Esophagus squamous epithelium (tissue), 5 donors: ENCODE measurements at regions not wholly inside any gene's neighbourhood (a gene's known extent, or its start where the extent isn't known, plus 50 kb on each side); places are given as distances from the start of the nearest gene placed in this dataset.

Source experiments
- DNase-seq: peaks from one replicate; lab custom pipeline; 2025; lab: John Stamatoyannopoulos, UW
- H3K27ac ChIP-seq, 4 donors: fragments of 200-600 bp; sonication (generic); one replicate each; pipeline ENCODE4 v1.5.1; 2016 to 2019; ENCODE audit warnings: mild to moderate bottlenecking in 1 of 4
- H3K27me3 ChIP-seq, 4 donors: fragments of 200-600 bp; sonication (generic); 1 replicate in 3 of 4; 2 replicates in 1 of 4; pipeline versions ENCODE4 v1.5.1 to v1.6.0; 2017 to 2021; ENCODE audit warnings: antibody characterized with exemption in 1 of 4
- H3K36me3 ChIP-seq, 3 donors: fragments of 200-600 bp; sonication (generic); one replicate each; pipeline ENCODE4 v1.5.1; 2016 to 2019
- H3K4me1 ChIP-seq, 3 donors: fragments of 200-600 bp; sonication (generic); one replicate each; pipeline ENCODE4 v1.5.1; 2017 to 2019
- H3K4me3 ChIP-seq, 4 donors: fragments of 200-600 bp; sonication (generic); 1 replicate in 3 of 4; 2 replicates in 1 of 4; pipeline ENCODE4 v1.5.1; 2016 to 2019; ENCODE audit warnings: mild to moderate bottlenecking in 2 of 4, moderate library complexity in 1 of 4
- H3K9me3 ChIP-seq, 3 donors: fragments of 200-600 bp; sonication (generic); one replicate each; pipeline ENCODE4 v1.5.1; 2016 to 2019
- POLR2A ChIP-seq, 4 donors: fragments of 450-650 bp; IDR thresholded peaks; one replicate each; pipeline ENCODE4 v1.6.1; 2017; ENCODE audit warnings: antibody characterized with exemption in 4 of 4, mild to moderate bottlenecking in 4 of 4, moderate library complexity in 3 of 4
- WGBS, 2 donors: methylation state at CpG; one replicate each; pipeline ENCODE4 v1.1.5; 2018; 5-methylcytosine and 5-hydroxymethylcytosine counted together
- intact Hi-C: fragments of 100-400 bp; cut with DNase I; formaldehyde crosslinking; loops from one replicate; pipeline ENCODE4 v1.15.0; 2022
- TF ChIP-seq, protein P1 (sequence below), 6 experiments: fragments of 450-650 bp in 4 of 6; fragments of 200-600 bp in 2 of 6; sonication (generic) in 2 of 6; IDR thresholded peaks; one replicate each; pipeline ENCODE4 v1.5.1; 2016 to 2019; ENCODE audit warnings: antibody characterized with exemption in 6 of 6, mild to moderate bottlenecking in 4 of 6, moderate library complexity in 4 of 6
- donor health status: DM: yes; HTN: yes; CAD: no.

DNA sequence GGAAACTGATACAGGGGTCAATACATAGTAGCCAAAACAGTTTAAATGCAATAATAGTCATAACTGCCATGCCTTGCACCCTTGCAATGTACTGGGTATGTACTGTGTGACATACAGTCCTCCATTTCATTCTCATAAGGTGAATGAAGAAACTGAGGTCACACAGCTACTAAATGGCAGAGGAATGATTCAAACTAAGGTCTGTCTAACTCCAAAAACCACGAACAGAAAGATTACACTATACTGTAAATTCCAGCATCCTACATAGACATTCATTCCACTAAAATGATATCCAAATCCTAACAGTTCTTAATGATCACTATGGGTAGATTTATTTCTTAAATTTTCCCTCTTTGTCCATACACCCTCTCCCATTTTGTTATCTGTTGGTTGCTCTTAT, 238.1 kb upstream of the SERP2 start:
- Histone ChIP-seq H3K36me3 (no peaks in the 10 kb centered on the region), H3K27me3 (no peaks in the 10 kb centered on the region), H3K27ac (no peak overlapping the region), H3K9me3 (no peaks in the 10 kb centered on the region), H3K4me3 (no peak overlapping the region), H3K4me1 (peaks cover 0 to 9% (median 0%) of the 10 kb centered on the region in 3 donors)
- 64 to 77% methylated on average over 1 of the region's 1 CpG for WGBS, 2 donors
- intact Hi-C loops = no loop called here
- TF ChIP-seq POLR2A (IDR thresholded peaks at IDR 0.05) = no peak
- TF ChIP-seq, protein P1, sequence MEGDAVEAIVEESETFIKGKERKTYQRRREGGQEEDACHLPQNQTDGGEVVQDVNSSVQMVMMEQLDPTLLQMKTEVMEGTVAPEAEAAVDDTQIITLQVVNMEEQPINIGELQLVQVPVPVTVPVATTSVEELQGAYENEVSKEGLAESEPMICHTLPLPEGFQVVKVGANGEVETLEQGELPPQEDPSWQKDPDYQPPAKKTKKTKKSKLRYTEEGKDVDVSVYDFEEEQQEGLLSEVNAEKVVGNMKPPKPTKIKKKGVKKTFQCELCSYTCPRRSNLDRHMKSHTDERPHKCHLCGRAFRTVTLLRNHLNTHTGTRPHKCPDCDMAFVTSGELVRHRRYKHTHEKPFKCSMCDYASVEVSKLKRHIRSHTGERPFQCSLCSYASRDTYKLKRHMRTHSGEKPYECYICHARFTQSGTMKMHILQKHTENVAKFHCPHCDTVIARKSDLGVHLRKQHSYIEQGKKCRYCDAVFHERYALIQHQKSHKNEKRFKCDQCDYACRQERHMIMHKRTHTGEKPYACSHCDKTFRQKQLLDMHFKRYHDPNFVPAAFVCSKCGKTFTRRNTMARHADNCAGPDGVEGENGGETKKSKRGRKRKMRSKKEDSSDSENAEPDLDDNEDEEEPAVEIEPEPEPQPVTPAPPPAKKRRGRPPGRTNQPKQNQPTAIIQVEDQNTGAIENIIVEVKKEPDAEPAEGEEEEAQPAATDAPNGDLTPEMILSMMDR (IDR thresholded peaks at IDR 0.05) = no peak
- DNase-seq = no peak

DNA sequence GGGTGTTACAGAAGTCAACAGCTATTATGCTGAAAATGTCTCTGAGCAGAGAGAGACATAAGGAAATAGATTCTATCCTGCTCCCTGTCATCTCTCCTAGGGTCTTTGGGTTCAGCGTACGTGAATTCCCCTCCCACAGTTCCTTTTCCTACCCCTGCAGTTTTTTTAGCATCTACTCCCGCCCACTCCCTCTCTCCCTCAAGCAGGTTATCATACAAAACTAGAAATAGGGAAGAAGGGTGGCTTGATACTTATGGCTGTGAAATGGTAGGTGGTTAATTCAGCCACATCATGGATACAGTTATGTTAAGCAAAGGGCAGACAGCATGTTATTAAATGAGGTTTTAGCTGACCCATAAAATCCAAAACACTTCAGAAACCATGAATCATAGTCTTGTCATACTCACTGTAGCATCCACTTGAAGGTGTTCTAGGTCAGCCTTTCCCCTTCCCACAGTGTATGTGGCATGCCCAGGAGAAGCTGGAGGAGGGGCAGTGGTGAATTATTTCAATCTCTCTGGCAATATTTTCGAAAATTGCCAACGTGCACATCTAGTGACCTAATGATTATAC, 236.8 kb upstream of the SERP2 start:
- H3K27me3 ChIP-seq = no peaks in the 10 kb centered on the region
- H3K27ac ChIP-seq = no peak overlapping the region
- H3K36me3 ChIP-seq = no peaks in the 10 kb centered on the region
- H3K9me3 ChIP-seq = no peaks in the 10 kb centered on the region
- no peak for DNase-seq
- peaks cover 0 to 18% (median 6%) of the 10 kb centered on the region in 3 donors for H3K4me1 ChIP-seq
- TF ChIP-seq, protein P1 (IDR thresholded peaks at IDR 0.05) = no peak
- no peak for TF ChIP-seq POLR2A (IDR thresholded peaks at IDR 0.05)
- intact Hi-C loops = no loop called here
- no peak overlapping the region for H3K4me3 ChIP-seq
- 61 to 69% methylated on average over 5 of the region's 5 CpGs for WGBS, 2 donors

DNA sequence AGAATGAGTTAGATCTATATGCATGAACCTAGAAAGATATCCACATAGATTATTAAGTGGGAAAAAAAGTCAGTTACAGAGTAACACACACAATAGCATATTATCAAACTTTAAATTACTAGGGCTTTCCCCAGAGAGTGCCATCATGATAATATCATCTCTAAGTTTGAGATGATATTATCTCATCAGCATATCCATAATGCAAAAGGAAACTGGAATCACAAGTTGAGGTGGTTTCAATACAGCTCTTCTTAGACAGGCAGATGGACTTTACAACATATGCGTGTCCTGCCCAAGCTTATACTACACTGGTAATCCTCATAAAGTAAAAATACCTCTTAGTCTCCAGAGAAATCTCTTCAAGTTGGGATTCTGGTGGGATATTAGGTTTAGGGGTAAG, 236.2 kb upstream of the SERP2 start:
- no peak overlapping the region for H3K4me3 ChIP-seq
- intact Hi-C loops = no loop called here
- H3K27me3 ChIP-seq = no peaks in the 10 kb centered on the region
- H3K27ac ChIP-seq = no peak overlapping the region
- TF ChIP-seq POLR2A (IDR thresholded peaks at IDR 0.05) = no peak
- TF ChIP-seq, protein P1 (IDR thresholded peaks at IDR 0.05) = no peak
- H3K36me3 ChIP-seq = no peaks in the 10 kb centered on the region
- H3K9me3 ChIP-seq = no peaks in the 10 kb centered on the region
- DNase-seq = no peak
- WGBS, 2 donors = 78 to 94% methylated on average over 1 of the region's 1 CpG
- peaks cover 0 to 18% (median 6%) of the 10 kb centered on the region in 3 donors for H3K4me1 ChIP-seq

DNA sequence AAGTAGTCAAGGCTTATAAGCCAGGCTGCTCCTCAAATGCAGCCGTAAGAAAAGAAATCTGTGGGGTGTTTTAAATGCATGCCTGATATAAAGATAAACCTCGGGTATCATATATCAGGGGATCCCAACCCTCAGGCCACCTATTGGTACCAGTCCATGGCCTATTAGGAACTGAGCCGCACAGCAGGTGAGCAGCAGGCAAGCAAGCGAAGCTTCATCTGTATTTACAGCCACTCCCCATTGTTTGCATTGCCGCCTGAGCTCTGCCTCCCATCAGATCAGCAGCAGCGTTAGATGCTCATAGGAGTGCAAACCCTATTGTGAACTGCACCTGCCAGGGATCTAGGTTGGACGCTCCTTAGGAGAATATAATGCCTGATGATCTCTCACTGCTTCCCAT, 233.5 kb upstream of the SERP2 start:
- intact Hi-C loops = no loop called here
- peaks cover 0 to 16% (median 6%) of the 10 kb centered on the region in 3 donors for H3K4me1 ChIP-seq
- no peak for DNase-seq
- TF ChIP-seq, protein P1 (IDR thresholded peaks at IDR 0.05) = no peak
- no peak for TF ChIP-seq POLR2A (IDR thresholded peaks at IDR 0.05)
- H3K9me3 ChIP-seq = no peaks in the 10 kb centered on the region
- H3K27ac ChIP-seq = no peak overlapping the region
- WGBS, 2 donors = 78 to 98% methylated on average over 4 to 7 of the region's 7 CpGs
- H3K36me3 ChIP-seq = no peaks in the 10 kb centered on the region
- H3K4me3 ChIP-seq = no peak overlapping the region
- H3K27me3 ChIP-seq = no peaks in the 10 kb centered on the region

DNA sequence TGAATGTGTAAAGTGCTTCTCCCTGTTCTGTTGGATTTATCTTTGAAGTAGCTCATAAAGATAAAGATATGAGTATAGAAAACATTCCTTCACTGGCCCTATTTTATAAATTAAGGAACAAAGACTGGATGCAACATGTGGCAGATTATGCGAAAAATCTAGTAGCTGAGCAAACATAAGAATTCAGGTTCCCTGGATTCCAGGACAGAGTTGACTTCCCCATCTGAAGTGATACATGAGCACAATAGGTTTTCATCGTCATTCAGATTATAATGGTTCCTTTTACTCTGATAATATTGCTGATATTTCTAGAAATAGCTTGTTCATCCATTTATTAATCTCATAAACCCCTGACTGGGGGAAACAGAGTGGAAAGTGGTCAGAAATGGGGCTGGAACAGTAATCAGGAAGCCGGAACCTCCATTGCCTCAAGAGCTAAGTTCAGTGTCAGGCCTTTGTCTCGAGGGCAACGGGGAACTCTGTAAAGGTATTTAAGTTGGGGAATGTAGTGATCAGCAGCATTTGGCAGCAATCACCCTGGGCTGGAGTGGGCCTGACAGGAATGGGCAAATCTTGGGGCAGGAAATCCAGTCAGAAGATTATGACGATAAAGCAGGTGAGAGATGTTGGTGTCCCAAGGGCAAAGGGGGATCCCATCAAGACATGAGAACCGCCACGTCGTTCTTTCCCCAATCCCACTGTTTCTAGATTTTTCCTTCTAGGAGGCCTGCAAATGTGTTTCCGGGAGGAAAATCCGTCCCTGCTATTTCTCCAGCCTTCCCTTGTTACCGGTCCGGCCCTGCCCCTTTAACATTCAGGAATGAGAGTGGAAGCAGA, 232.5 kb upstream of the SERP2 start:
- peak overlapping the region; percentile 88 to 97 (median 92) for H3K27ac ChIP-seq
- H3K4me3 ChIP-seq = peak overlapping the region; percentile 36 to 73 (median 50)
- WGBS, 2 donors = 25% methylated on average over 13 of the region's 13 CpGs
- TF ChIP-seq, protein P1 (IDR thresholded peaks at IDR 0.05) = no peak
- TF ChIP-seq POLR2A (IDR thresholded peaks at IDR 0.05) = no peak
- no peaks in the 10 kb centered on the region for H3K36me3 ChIP-seq
- H3K27me3 ChIP-seq = no peaks in the 10 kb centered on the region
- H3K4me1 ChIP-seq = peaks cover 0 to 16% (median 6%) of the 10 kb centered on the region in 3 donors
- intact Hi-C loops = no loop called here
- H3K9me3 ChIP-seq = no peaks in the 10 kb centered on the region
- no peak for DNase-seq
